ENCODE measurements at regions not wholly inside any gene's neighbourhood (a gene's known extent, or its start where the extent isn't known, plus 50 kb on each side); places are given as distances from the start of the nearest gene placed in this dataset.

- TF ChIP-seq GATA3 (IDR thresholded peaks at IDR 0.05; ENCODE audit: low read depth, low read length) (no peak), GATA2 (IDR thresholded peaks at IDR 0.05; ENCODE audit: low read depth, low read length) (no peak)
These were observed 367.4 kb downstream of the SPRY2 start for GRCh38 chr13:79973533-79973963.
